Spleen (tissue), 11 donors: ENCODE measurements at regions not wholly inside any gene's neighbourhood (a gene's known extent, or its start where the extent isn't known, plus 50 kb on each side); places are given as distances from the start of the nearest gene placed in this dataset.

ENCODE experiments used
- DNase-seq: peaks from one replicate; pipeline ENCODE4 v3.0.0-alpha.2; 2020
- H3K27ac ChIP-seq, 8 donors: fragments of 200-600 bp; sonication (generic) in 7 of 8; 1 replicate in 4 of 8; 2 replicates in 4 of 8; pipeline versions ENCODE4 v1.5.0 to v1.8.0; 2016 to 2021; ENCODE audit warnings: inconsistent platforms in 4 of 8, mild to moderate bottlenecking in 4 of 8, moderate library complexity in 1 of 8
- H3K27me3 ChIP-seq, 7 donors: fragments of 200-600 bp; sonication (generic) in 6 of 7; replicated peaks in 1 of 7; 1 replicate in 4 of 7; 2 replicates in 3 of 7; pipeline versions ENCODE4 v1.5.0 to v1.8.0; 2016 to 2021; ENCODE audit warnings: inconsistent platforms in 3 of 7, mild to moderate bottlenecking in 1 of 7
- H3K36me3 ChIP-seq, 6 donors: fragments of 200-600 bp; sonication (generic) in 5 of 6; 1 replicate in 4 of 6; 2 replicates in 2 of 6; pipeline versions ENCODE4 v1.5.0 to v1.8.0; 2016 to 2021; ENCODE audit warnings: inconsistent platforms in 2 of 6
- H3K4me1 ChIP-seq, 6 donors: fragments of 200-600 bp; sonication (generic) in 5 of 6; 1 replicate in 3 of 6; 2 replicates in 3 of 6; pipeline versions ENCODE4 v1.5.0 to v1.8.0; 2016 to 2021; ENCODE audit warnings: inconsistent platforms in 3 of 6
- H3K4me3 ChIP-seq, 8 donors: fragments of 200-600 bp; sonication (generic) in 7 of 8; 1 replicate in 4 of 8; 2 replicates in 4 of 8; pipeline versions ENCODE4 v1.5.0 to v1.8.0; 2016 to 2021; ENCODE audit warnings: inconsistent platforms in 4 of 8, mild to moderate bottlenecking in 4 of 8, moderate library complexity in 2 of 8
- H3K9me3 ChIP-seq, 8 donors: fragments of 200-600 bp; sonication (generic) in 7 of 8; 1 replicate in 4 of 8; 2 replicates in 4 of 8; pipeline versions ENCODE4 v1.5.0 to v1.8.0; 2016 to 2021; ENCODE audit warnings: inconsistent platforms in 4 of 8
- CTCF ChIP-seq, 11 experiments: fragments of 200-600 bp in 7 of 11; fragments of 450-650 bp in 4 of 11; sonication (generic) in 4 of 11; IDR thresholded peaks in 8 of 11; conservative IDR thresholded peaks in 3 of 11; 1 replicate in 7 of 11; 2 replicates in 4 of 11; pipeline versions ENCODE4 v1.4.0 to v1.8.0; 2016 to 2021; ENCODE audit warnings: antibody characterized with exemption in 11 of 11, inconsistent platforms in 4 of 11, mild to moderate bottlenecking in 1 of 11
- POLR2A ChIP-seq, 3 donors: fragments of 450-650 bp; IDR thresholded peaks; one replicate each; pipeline ENCODE4 v1.5.1; 2017; ENCODE audit warnings: antibody characterized with exemption in 3 of 3, mild to moderate bottlenecking in 1 of 3
- POLR2AphosphoS5 ChIP-seq, 3 donors: sonication (generic); formaldehyde crosslinking; IDR thresholded peaks; one replicate each; pipeline ENCODE4 v1.5.1; 2017; ENCODE audit warnings: antibody characterized with exemption in 3 of 3
- WGBS, 5 donors: extraction: QIAGEN DNeasy Blood & Tissue Kit in 3 of 5; methylation state at CpG; one replicate each; pipeline versions ENCODE4 v1.1.5 to v1.1.7; 2013 to 2018; 5-methylcytosine and 5-hydroxymethylcytosine counted together
- intact Hi-C: fragments of 100-400 bp; cut with DNase I; formaldehyde crosslinking; loops from one replicate; pipeline ENCODE4 v1.15.0; 2023; ENCODE audit warnings: low total_unique reads
- donor health status: healthy with polysubstance abuse.
- donor health status: DM: no; HTN: no; CAD: no; lungs with moderate emphysema.
- donor health status: DM: no; HTN: no; CAD: no.
- donor health status: Bipolar disorder and iron deficiency.
- donor health status: healthy.
- donor health status: DM: no; HTN: no; CAD: no.
- donor health status: DM: yes; HTN: yes; CAD: no.

- no peak overlapping the region for H3K4me3 ChIP-seq
- TF ChIP-seq CTCF (IDR thresholded peaks at IDR 0.05 in 8 of 11, conservative IDR thresholded peaks at IDR 0.05 in 3 of 11) (no peak), POLR2A (IDR thresholded peaks at IDR 0.05) (no peak), POLR2AphosphoS5 (IDR thresholded peaks at IDR 0.05) (no peak)
- H3K9me3 ChIP-seq: peaks cover 0 to 9% (median 2%) of the 10 kb centered on the region in 8 donors
- intact Hi-C loops: no loop called here
- H3K4me1 ChIP-seq: no peaks in the 10 kb centered on the region
- no peak for DNase-seq
- 77 to 88% (median 84%) methylated on average over 6 of the region's 6 CpGs for WGBS, 5 donors
- no peaks in the 10 kb centered on the region for H3K36me3 ChIP-seq
- no peak overlapping the region for H3K27ac ChIP-seq
- no peaks in the 10 kb centered on the region for H3K27me3 ChIP-seq
Measured at GRCh38 chr12:46100551-46101484, 110.4 kb upstream of the SCAF11 start.

- Histone ChIP-seq H3K4me1 (peaks cover 0 to 4% (median 0%) of the 10 kb centered on the region in 6 donors), H3K9me3 (peaks cover 0 to 36% (median 15%) of the 10 kb centered on the region in 8 donors), H3K4me3 (no peak overlapping the region), H3K27me3 (peaks cover 0 to 8% (median 0%) of the 10 kb centered on the region in 7 donors), H3K27ac (no peak overlapping the region), H3K36me3 (no peaks in the 10 kb centered on the region)
- 59 to 76% (median 66%) methylated on average over 5 of the region's 5 CpGs for WGBS, 5 donors
- TF ChIP-seq CTCF (IDR thresholded peaks at IDR 0.05 in 8 of 11, conservative IDR thresholded peaks at IDR 0.05 in 3 of 11) (no peak), POLR2AphosphoS5 (IDR thresholded peaks at IDR 0.05) (no peak), POLR2A (IDR thresholded peaks at IDR 0.05) (no peak)
- no peak for DNase-seq
- intact Hi-C loops: no loop called here
Measured at GRCh38 chr12:46089414-46090162, 99.2 kb upstream of the SCAF11 start.

- H3K27me3 ChIP-seq: no peaks in the 10 kb centered on the region
- no peaks in the 10 kb centered on the region for H3K36me3 ChIP-seq
- peaks cover 0 to 4% (median 0%) of the 10 kb centered on the region in 6 donors for H3K4me1 ChIP-seq
- DNase-seq: no peak
- intact Hi-C loops: no loop called here
- peaks cover 0 to 48% (median 18%) of the 10 kb centered on the region in 8 donors for H3K9me3 ChIP-seq
- no peak overlapping the region for H3K4me3 ChIP-seq
- TF ChIP-seq POLR2A (IDR thresholded peaks at IDR 0.05) (no peak), CTCF (IDR thresholded peaks at IDR 0.05 in 8 of 11, conservative IDR thresholded peaks at IDR 0.05 in 3 of 11) (no peak), POLR2AphosphoS5 (IDR thresholded peaks at IDR 0.05) (no peak)
- H3K27ac ChIP-seq: no peak overlapping the region
- 68 to 96% (median 84%) methylated on average over 1 of the region's 1 CpG for WGBS, 5 donors
Measured at GRCh38 chr12:46087916-46088439, 97.6 kb upstream of the SCAF11 start.
